Hepatocyte (in vitro differentiated cells): ENCODE measurements at regions not wholly inside any gene's neighbourhood (a gene's known extent, or its start where the extent isn't known, plus 50 kb on each side); places are given as distances from the start of the nearest gene placed in this dataset.

Source experiments
- DNase-seq: peaks from one replicate; pipeline ENCODE4 v3.0.0-alpha.2; 2016; ENCODE audit warnings: low spot score
- H2AFZ ChIP-seq: fragments of 200-600 bp; sonication (generic); 2 replicates; pipeline ENCODE4 v1.6.0; 2016; ENCODE audit warnings: antibody characterized with exemption, mild to moderate bottlenecking
- H3K27ac ChIP-seq: fragments of 200-600 bp; sonication (generic); 2 replicates; pipeline ENCODE4 v1.5.1; 2016; ENCODE audit warnings: mild to moderate bottlenecking
- H3K27me3 ChIP-seq: fragments of 200-600 bp; sonication (generic); 2 replicates; pipeline ENCODE4 v1.6.1; 2016
- H3K36me3 ChIP-seq: fragments of 200-600 bp; sonication (generic); replicated peaks from 2 replicates; pipeline ENCODE4 v1.5.1; 2016; ENCODE audit warnings: low read depth; ENCODE audit not compliant: insufficient read depth
- H3K4me1 ChIP-seq: fragments of 200-600 bp; sonication (generic); 2 replicates; pipeline ENCODE4 v1.5.1; 2016; ENCODE audit warnings: mild to moderate bottlenecking, moderate library complexity; ENCODE audit not compliant: insufficient read depth
- H3K4me2 ChIP-seq: fragments of 200-600 bp; sonication (generic); 2 replicates; pipeline ENCODE4 v1.6.0; 2016
- H3K4me3 ChIP-seq: fragments of 200-600 bp; sonication (generic); 2 replicates; pipeline ENCODE4 v1.5.1; 2016; ENCODE audit warnings: mild to moderate bottlenecking
- H3K79me2 ChIP-seq: fragments of 200-600 bp; sonication (generic); 2 replicates; pipeline ENCODE4 v1.6.0; 2017; ENCODE audit warnings: mild to moderate bottlenecking
- H3K9me2 ChIP-seq: fragments of 200-600 bp; sonication (generic); replicated peaks from 2 replicates; pipeline ENCODE4 v1.6.0; 2017; ENCODE audit warnings: mild to moderate bottlenecking; ENCODE audit not compliant: insufficient read depth
- H3K9me3 ChIP-seq: fragments of 200-600 bp; sonication (generic); 2 replicates; pipeline ENCODE4 v1.5.1; 2016; ENCODE audit warnings: low read depth, mild to moderate bottlenecking
- H4K20me1 ChIP-seq: fragments of 200-600 bp; sonication (generic); 2 replicates; pipeline ENCODE4 v1.6.0; 2016; ENCODE audit warnings: mild to moderate bottlenecking; ENCODE audit not compliant: insufficient read depth, poor library complexity, severe bottlenecking
- EZH2 ChIP-seq: fragments of 200-600 bp; sonication (generic); IDR thresholded peaks from 2 replicates; pipeline ENCODE4 v1.6.1; 2016; ENCODE audit warnings: antibody characterized with exemption, mild to moderate bottlenecking, borderline replicate concordance
- EZH2phosphoT487 ChIP-seq: fragments of 200-600 bp; sonication (generic); IDR thresholded peaks from one replicate; pipeline ENCODE4 v1.6.1; 2018; ENCODE audit warnings: antibody characterized with exemption, mild to moderate bottlenecking, low read depth, moderate library complexity; ENCODE audit not compliant: unreplicated experiment, severe bottlenecking
- WGBS: methylation state at CpG from one replicate; pipeline ENCODE4 v1.1.6; 2016; ENCODE audit warnings: low lambda C conversion rate; ENCODE audit errors: missing lambda C conversion rate; 5-methylcytosine and 5-hydroxymethylcytosine counted together
- TF ChIP-seq, protein P1 (sequence below): fragments of 200-600 bp; sonication (generic); IDR thresholded peaks from 2 replicates; pipeline ENCODE4 v1.5.1; 2016; ENCODE audit warnings: antibody characterized with exemption, mild to moderate bottlenecking; ENCODE audit not compliant: poor library complexity

- WGBS = 75% methylated on average over 3 of the region's 3 CpGs
- TF ChIP-seq EZH2 (no peak), EZH2phosphoT487 (no peak)
- TF ChIP-seq, protein P1, sequence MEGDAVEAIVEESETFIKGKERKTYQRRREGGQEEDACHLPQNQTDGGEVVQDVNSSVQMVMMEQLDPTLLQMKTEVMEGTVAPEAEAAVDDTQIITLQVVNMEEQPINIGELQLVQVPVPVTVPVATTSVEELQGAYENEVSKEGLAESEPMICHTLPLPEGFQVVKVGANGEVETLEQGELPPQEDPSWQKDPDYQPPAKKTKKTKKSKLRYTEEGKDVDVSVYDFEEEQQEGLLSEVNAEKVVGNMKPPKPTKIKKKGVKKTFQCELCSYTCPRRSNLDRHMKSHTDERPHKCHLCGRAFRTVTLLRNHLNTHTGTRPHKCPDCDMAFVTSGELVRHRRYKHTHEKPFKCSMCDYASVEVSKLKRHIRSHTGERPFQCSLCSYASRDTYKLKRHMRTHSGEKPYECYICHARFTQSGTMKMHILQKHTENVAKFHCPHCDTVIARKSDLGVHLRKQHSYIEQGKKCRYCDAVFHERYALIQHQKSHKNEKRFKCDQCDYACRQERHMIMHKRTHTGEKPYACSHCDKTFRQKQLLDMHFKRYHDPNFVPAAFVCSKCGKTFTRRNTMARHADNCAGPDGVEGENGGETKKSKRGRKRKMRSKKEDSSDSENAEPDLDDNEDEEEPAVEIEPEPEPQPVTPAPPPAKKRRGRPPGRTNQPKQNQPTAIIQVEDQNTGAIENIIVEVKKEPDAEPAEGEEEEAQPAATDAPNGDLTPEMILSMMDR = no peak
- Histone ChIP-seq H3K9me2 (no peaks in the 10 kb centered on the region), H3K9me3 (no peaks in the 10 kb centered on the region), H3K27me3 (no peaks in the 10 kb centered on the region), H2AFZ (no peak overlapping the region), H3K27ac (no peak overlapping the region), H3K79me2 (no peaks in the 10 kb centered on the region), H3K4me3 (no peak overlapping the region), H4K20me1 (no peaks in the 10 kb centered on the region), H3K4me1 (no peaks in the 10 kb centered on the region), H3K36me3 (no peaks in the 10 kb centered on the region), H3K4me2 (no peak overlapping the region)
- no peak for DNase-seq
Measured at GRCh38 chr4:20109391-20109790, 142.3 kb upstream of the SLIT2 start.

DNA sequence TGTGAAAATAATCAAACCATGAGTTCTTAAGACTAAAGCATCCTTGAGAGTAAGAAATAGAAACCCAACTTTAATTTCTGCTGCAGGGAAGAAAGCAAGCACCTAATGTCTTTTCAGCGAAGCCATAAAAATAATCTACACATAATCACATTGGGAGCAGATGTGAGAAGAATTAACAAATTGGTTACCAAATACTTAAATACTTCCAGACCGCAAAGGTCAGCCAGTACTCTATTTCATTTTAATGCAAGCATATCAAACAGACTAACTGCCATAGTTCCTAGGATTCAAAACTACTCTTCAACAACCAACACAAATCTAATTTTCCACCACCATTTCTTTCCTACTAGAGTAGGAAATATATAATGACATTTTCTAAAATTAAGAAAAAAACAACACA, 144.8 kb upstream of the SLIT2 start:
- Histone ChIP-seq H3K27ac (no peak overlapping the region), H3K9me2 (no peaks in the 10 kb centered on the region), H3K79me2 (no peaks in the 10 kb centered on the region), H3K4me1 (no peaks in the 10 kb centered on the region), H3K4me2 (no peak overlapping the region), H3K4me3 (no peak overlapping the region), H3K36me3 (no peaks in the 10 kb centered on the region), H3K27me3 (no peaks in the 10 kb centered on the region), H2AFZ (no peak overlapping the region), H4K20me1 (no peaks in the 10 kb centered on the region), H3K9me3 (no peaks in the 10 kb centered on the region)
- DNase-seq = no peak
- no peak for TF ChIP-seq EZH2phosphoT487
- no peak for TF ChIP-seq EZH2
- TF ChIP-seq, protein P1 = no peak
- 98% methylated on average over 2 of the region's 2 CpGs for WGBS

- TF ChIP-seq EZH2phosphoT487 (no peak), EZH2 (no peak)
- TF ChIP-seq, protein P1 = no peak
- H3K9me3 ChIP-seq = no peaks in the 10 kb centered on the region
- H3K9me2 ChIP-seq = no peaks in the 10 kb centered on the region
- no peak overlapping the region for H3K4me3 ChIP-seq
- no peaks in the 10 kb centered on the region for H3K4me1 ChIP-seq
- DNase-seq = no peak
- H3K4me2 ChIP-seq = no peak overlapping the region
- no peaks in the 10 kb centered on the region for H3K27me3 ChIP-seq
- 92% methylated on average over 4 of the region's 4 CpGs for WGBS
- no peaks in the 10 kb centered on the region for H3K36me3 ChIP-seq
- no peaks in the 10 kb centered on the region for H4K20me1 ChIP-seq
- H2AFZ ChIP-seq = no peak overlapping the region
- no peaks in the 10 kb centered on the region for H3K79me2 ChIP-seq
- H3K27ac ChIP-seq = no peak overlapping the region
Measured at GRCh38 chr4:20101831-20102230, 149.9 kb upstream of the SLIT2 start.

DNA sequence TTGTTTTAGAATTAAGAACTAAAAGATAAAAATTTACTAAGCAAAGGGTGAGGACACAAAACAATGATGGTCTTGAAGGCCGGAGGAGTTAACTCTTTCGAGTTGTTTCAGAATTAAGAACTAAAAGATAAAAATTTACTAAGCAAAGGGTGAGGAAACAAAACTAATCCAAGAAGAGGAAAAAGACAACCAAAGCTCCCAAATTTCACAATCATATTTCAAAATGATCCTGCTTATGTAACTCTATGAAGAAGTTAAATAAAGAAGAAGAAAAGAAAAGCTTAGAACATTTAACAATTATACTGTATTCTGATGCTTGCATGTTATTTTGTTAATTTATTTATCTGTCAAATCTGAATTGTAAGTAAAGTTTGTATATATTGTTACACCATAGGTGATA, 154.8 kb upstream of the SLIT2 start:
- 85% methylated on average over 2 of the region's 2 CpGs for WGBS
- H3K4me1 ChIP-seq = no peaks in the 10 kb centered on the region
- H2AFZ ChIP-seq = no peak overlapping the region

More for the DNA sequence above, 154.8 kb upstream of the SLIT2 start:
- Histone ChIP-seq H3K4me3 (no peak overlapping the region), H3K4me2 (no peak overlapping the region), H4K20me1 (no peaks in the 10 kb centered on the region), H3K36me3 (no peaks in the 10 kb centered on the region), H3K9me3 (no peaks in the 10 kb centered on the region), H3K27ac (no peak overlapping the region), H3K27me3 (no peaks in the 10 kb centered on the region), H3K79me2 (no peaks in the 10 kb centered on the region), H3K9me2 (no peaks in the 10 kb centered on the region)
- no peak for DNase-seq
- TF ChIP-seq EZH2 (no peak), EZH2phosphoT487 (no peak)
- TF ChIP-seq, protein P1 = no peak
